ENCODE measurements at regions not wholly inside any gene's neighbourhood (a gene's known extent, or its start where the extent isn't known, plus 50 kb on each side); places are given as distances from the start of the nearest gene placed in this dataset.

DNA sequence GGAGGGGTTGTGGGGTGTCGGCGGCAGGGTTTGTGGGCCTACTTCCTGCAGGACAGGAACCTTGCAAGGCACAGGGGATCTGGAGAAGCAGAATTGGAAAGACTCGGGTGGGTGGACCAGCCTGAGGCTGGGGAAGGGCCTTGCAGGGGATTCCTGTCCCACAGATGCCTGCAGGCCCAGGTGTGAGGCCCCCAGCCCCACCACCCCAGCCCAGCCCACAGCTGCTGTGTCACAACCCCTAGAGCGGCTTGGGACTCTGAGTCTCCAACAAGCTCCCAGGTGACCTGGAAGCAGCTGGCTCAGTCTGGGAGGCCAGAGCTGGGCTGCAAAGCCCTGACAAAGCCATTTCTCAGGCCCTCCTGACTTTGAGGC is 93.1 kb downstream of the ZFP36L2 start:
- peaks cover 96 to 100% (median 100%) of the 10 kb centered on the region in 10 experiments for H3K4me1 ChIP-seq

DNA sequence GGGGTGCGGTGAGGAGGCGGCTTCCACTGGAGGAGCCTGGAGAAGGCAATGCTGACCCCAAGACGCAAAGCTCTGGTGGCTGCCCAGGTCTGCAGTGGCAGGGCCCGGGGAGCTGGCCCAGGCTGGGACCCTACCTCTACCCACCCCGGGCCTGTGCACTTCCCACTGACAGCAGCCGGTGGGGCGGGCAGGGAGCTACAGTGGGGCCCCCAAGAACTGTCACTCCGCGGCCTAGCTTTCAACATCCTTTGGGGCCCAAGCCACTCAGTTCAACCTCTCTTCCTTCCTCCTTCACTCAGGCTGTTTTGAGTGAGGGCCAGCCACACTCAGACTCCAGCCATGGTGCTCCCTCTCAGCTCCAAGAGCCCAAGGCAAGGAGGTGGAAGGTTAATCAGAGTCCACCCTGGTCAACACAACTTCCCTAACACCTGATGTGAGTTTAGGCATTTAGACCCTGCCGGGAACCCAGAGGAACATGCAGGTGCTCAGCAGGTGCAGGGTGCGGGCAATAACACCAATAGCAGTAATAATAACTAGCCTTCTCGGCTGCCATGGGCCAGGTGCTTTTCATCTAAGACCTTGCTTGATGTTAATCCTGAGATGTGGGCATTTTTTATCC is 93.6 kb downstream of the ZFP36L2 start:
- H3K9ac ChIP-seq: peak overlapping the region; percentile 50 to 79 (median 66); a peak in 19 of 22 replicates
- H3K36me3 ChIP-seq: no peaks in the 10 kb centered on the region
- TF ChIP-seq Cebpa-rat (IDR thresholded peaks at IDR 0.05): no peak
- peak overlapping the region; percentile 86 to 97 (median 95) for H3K4me2 ChIP-seq
- H3K27me3 ChIP-seq: no peaks in the 10 kb centered on the region
- H3K4me3 ChIP-seq: peak overlapping the region in 3 of 10 experiments; percentile 5 to 15 (median 8); a peak in 3 of 20 replicates
- peak overlapping the region; percentile 59 to 89 (median 81); a peak in 21 of 22 replicates for H3K27ac ChIP-seq
- H4K20me1 ChIP-seq: 0 out of 22 replicates have a peak, but pooled peaks cover 0 to 3% (median 0%) of the 10 kb centered on the region in 11 experiments
- no peaks in the 10 kb centered on the region for H3K9me3 ChIP-seq (replicated peaks in 1 of 11)
- peaks cover 100% of the 10 kb centered on the region in 10 experiments for H3K4me1 ChIP-seq

More for the DNA sequence above, 93.1 kb downstream of the ZFP36L2 start:
- Histone ChIP-seq H3K27me3 (no peaks in the 10 kb centered on the region), H3K36me3 (no peaks in the 10 kb centered on the region), H3K4me2 (peak overlapping the region; percentile 86 to 97 (median 95)), H3K9ac (peak overlapping the region; percentile 50 to 79 (median 66); a peak in 20 of 22 replicates), H3K27ac (peak overlapping the region; percentile 59 to 89 (median 81); a peak in 21 of 22 replicates), H3K9me3 (replicated peaks in 1 of 11) (no peaks in the 10 kb centered on the region), H3K4me3 (peak overlapping the region in 2 of 10 experiments; percentile 5 to 8; a peak in 3 of 20 replicates), H4K20me1 (0 out of 22 replicates have a peak, but pooled peaks cover 0 to 3% (median 0%) of the 10 kb centered on the region in 11 experiments)
- TF ChIP-seq Cebpa-rat (IDR thresholded peaks at IDR 0.05): no peak

GRCh38 chr2:43131890-43132682 is 94.3 kb downstream of the ZFP36L2 start:
- Histone ChIP-seq H3K4me3 (peak overlapping the region in 3 of 10 experiments; percentile 6 to 31 (median 8); a peak in 4 of 20 replicates), H3K9me3 (replicated peaks in 1 of 11) (no peaks in the 10 kb centered on the region), H4K20me1 (0 out of 22 replicates have a peak, but pooled peaks cover 0 to 3% (median 0%) of the 10 kb centered on the region in 11 experiments), H3K36me3 (no peaks in the 10 kb centered on the region), H3K9ac (peak overlapping the region; percentile 37 to 79 (median 66); a peak in 20 of 22 replicates), H3K4me2 (peak overlapping the region; percentile 86 to 97 (median 95)), H3K27me3 (no peaks in the 10 kb centered on the region), H3K4me1 (peaks cover 100% of the 10 kb centered on the region in 10 experiments), H3K27ac (peak overlapping the region; percentile 59 to 89 (median 81))
- TF ChIP-seq Cebpa-rat (IDR thresholded peaks at IDR 0.05): no peak

DNA sequence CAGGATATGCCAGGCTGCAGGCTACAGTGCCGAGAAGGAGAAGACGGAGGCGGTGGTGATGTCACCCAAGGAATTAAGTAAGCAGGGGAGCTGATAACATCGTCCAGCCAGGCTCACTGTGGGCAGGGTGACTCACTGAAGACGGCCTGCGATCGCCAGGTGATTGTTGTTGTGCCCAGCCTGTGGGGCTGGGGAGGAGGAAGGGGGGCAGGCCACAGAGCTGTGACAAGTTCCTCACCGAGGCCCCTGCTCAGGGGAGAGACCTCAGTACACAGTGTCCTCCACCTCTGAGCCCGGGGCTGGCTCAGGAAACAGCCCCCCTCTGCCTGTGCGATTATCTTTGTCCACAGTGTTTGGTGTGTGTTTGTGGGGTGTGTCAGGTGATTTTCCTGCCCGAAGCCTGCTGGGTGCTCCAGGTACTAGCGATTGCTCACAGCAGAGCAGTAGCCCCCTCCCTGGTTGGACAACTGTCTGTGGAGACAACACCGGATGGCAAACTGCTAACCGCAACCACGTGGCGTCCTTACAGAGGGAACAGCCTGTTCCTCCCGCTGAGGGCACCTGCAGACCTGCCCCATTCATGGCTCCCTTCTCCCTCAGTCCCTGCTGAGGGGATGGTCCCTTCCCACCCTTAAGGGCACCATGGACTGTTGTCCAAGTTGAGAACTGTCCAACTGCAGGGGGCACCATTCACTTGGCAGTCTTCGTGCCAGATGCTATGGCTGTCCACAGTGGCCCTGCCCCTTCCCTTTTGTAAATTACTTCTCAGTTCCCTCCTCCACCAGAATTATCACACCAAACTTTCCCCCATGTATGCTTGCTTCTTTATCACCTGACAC is 95.1 kb downstream of the ZFP36L2 start:
- Histone ChIP-seq H4K20me1 (0 out of 22 replicates have a peak, but pooled peaks cover 0 to 3% (median 0%) of the 10 kb centered on the region in 11 experiments), H3K4me2 (peak overlapping the region; percentile 86 to 97 (median 95)), H3K36me3 (no peaks in the 10 kb centered on the region), H3K9me3 (replicated peaks in 1 of 11) (no peaks in the 10 kb centered on the region), H3K9ac (peak overlapping the region; percentile 37 to 79 (median 66)), H3K27ac (peak overlapping the region; percentile 59 to 89 (median 81)), H3K27me3 (no peaks in the 10 kb centered on the region), H3K4me1 (peaks cover 100% of the 10 kb centered on the region in 10 experiments), H3K4me3 (peak overlapping the region in 8 of 10 experiments; percentile 10 to 58 (median 34); a peak in 13 of 20 replicates)
- TF ChIP-seq Cebpa-rat (IDR thresholded peaks at IDR 0.05): no peak

GRCh38 chr2:43130548-43130875 is 95.9 kb downstream of the ZFP36L2 start:
- Histone ChIP-seq H3K4me1 (peaks cover 100% of the 10 kb centered on the region in 10 experiments), H3K9me3 (replicated peaks in 1 of 11) (no peaks in the 10 kb centered on the region), H3K4me3 (peak overlapping the region in 9 of 10 experiments; percentile 6 to 58 (median 31); a peak in 12 of 20 replicates), H3K36me3 (no peaks in the 10 kb centered on the region), H3K4me2 (peak overlapping the region; percentile 86 to 97 (median 95)), H3K27me3 (no peaks in the 10 kb centered on the region), H4K20me1 (0 out of 22 replicates have a peak, but pooled peaks cover 0 to 3% (median 0%) of the 10 kb centered on the region in 11 experiments), H3K9ac (peak overlapping the region; percentile 34 to 79 (median 66); a peak in 21 of 22 replicates), H3K27ac (peak overlapping the region; percentile 53 to 89 (median 81))
- TF ChIP-seq Cebpa-rat (IDR thresholded peaks at IDR 0.05): no peak

GRCh38 chr2:43129676-43130547 is 96.5 kb downstream of the ZFP36L2 start:
- H3K4me1 ChIP-seq: peaks cover 100% of the 10 kb centered on the region in 10 experiments
- no peaks in the 10 kb centered on the region for H3K9me3 ChIP-seq (replicated peaks in 1 of 11)
- H4K20me1 ChIP-seq: 0 out of 22 replicates have a peak, but pooled peaks cover 0 to 3% (median 0%) of the 10 kb centered on the region in 11 experiments
- peak overlapping the region in 8 of 10 experiments; percentile 6 to 58 (median 34); a peak in 8 of 20 replicates for H3K4me3 ChIP-seq
- H3K9ac ChIP-seq: peak overlapping the region; percentile 34 to 79 (median 66); a peak in 21 of 22 replicates
- peak overlapping the region; percentile 53 to 89 (median 81) for H3K27ac ChIP-seq
- H3K36me3 ChIP-seq: no peaks in the 10 kb centered on the region
- peak overlapping the region; percentile 86 to 97 (median 95) for H3K4me2 ChIP-seq
- H3K27me3 ChIP-seq: no peaks in the 10 kb centered on the region
- no peak for TF ChIP-seq Cebpa-rat (IDR thresholded peaks at IDR 0.05)

GRCh38 chr2:43128559-43128955 is 97.8 kb downstream of the ZFP36L2 start:
- Histone ChIP-seq H3K27ac (peak overlapping the region in 9 of 11 experiments; percentile 38 to 89 (median 81); a peak in 18 of 22 replicates), H3K4me2 (peak overlapping the region; percentile 86 to 97 (median 95)), H3K27me3 (no peaks in the 10 kb centered on the region), H3K4me3 (peak overlapping the region in 3 of 10 experiments; percentile 7 to 46 (median 31); a peak in 4 of 20 replicates), H3K36me3 (no peaks in the 10 kb centered on the region), H4K20me1 (0 out of 22 replicates have a peak, but pooled peaks cover 0 to 3% (median 0%) of the 10 kb centered on the region in 11 experiments), H3K9ac (peak overlapping the region in 10 of 11 experiments; percentile 12 to 79 (median 50); a peak in 14 of 22 replicates), H3K9me3 (replicated peaks in 1 of 11) (no peaks in the 10 kb centered on the region), H3K4me1 (peaks cover 100% of the 10 kb centered on the region in 10 experiments)
- TF ChIP-seq Cebpa-rat (IDR thresholded peaks at IDR 0.05): no peak

Data from BLaER1 treated with 17β-estradiol and CSF1 and Interleukin-3, amounts not matched to agents 10 nM and 100 nM (cell line).